ENCODE measurements at regions not wholly inside any gene's neighbourhood (a gene's known extent, or its start where the extent isn't known, plus 50 kb on each side); places are given as distances from the start of the nearest gene placed in this dataset.

- Histone ChIP-seq H3K27ac (ENCODE audit: low read depth, low read length) (no peak overlapping the region), H3K36me3 (ENCODE audit: low read length) (no peaks in the 10 kb centered on the region), H3K9me3 (ENCODE audit: insufficient read depth, low read length) (no peaks in the 10 kb centered on the region), H3K9ac (ENCODE audit: low read length) (no peak overlapping the region), H3K4me2 (ENCODE audit: low read depth, low read length, poor library complexity, severe bottlenecking) (no peak overlapping the region), H3K79me2 (ENCODE audit: insufficient read depth, low read length) (no peaks in the 10 kb centered on the region), H3K4me3 (ENCODE audit: insufficient read depth, low read length, poor library complexity, severe bottlenecking) (no peak overlapping the region), H3K9me2 (replicated peaks; ENCODE audit: insufficient read depth, low read length) (no peaks in the 10 kb centered on the region), H4K20me1 (ENCODE audit: low read depth, low read length) (no peaks in the 10 kb centered on the region), H2AFZ (ENCODE audit: low read depth, low read length, severe bottlenecking) (no peak overlapping the region), H3K27me3 (ENCODE audit: low read length) (no peaks in the 10 kb centered on the region), H3F3A (ENCODE audit: insufficient read depth) (no peaks in the 10 kb centered on the region)
- TF ChIP-seq CTCF (IDR thresholded peaks at IDR 0.05; ENCODE audit: insufficient read depth, low read length, poor library complexity, severe bottlenecking) (no peak), EZH2phosphoT487 (conservative IDR thresholded peaks at IDR 0.05; ENCODE audit: low read length) (no peak)
These were observed 145.1 kb upstream of the CDH19 start for GRCh38 chr18:66749030-66749429.

- H3K36me3 ChIP-seq (ENCODE audit: low read length), result no peaks in the 10 kb centered on the region
- no peaks in the 10 kb centered on the region for H3K79me2 ChIP-seq (ENCODE audit: insufficient read depth, low read length)
- H3K9me3 ChIP-seq (ENCODE audit: insufficient read depth, low read length), result no peaks in the 10 kb centered on the region
- H3K27ac ChIP-seq (ENCODE audit: low read depth, low read length), result no peak overlapping the region
- TF ChIP-seq EZH2phosphoT487 (conservative IDR thresholded peaks at IDR 0.05; ENCODE audit: low read length) (no peak), CTCF (IDR thresholded peaks at IDR 0.05; ENCODE audit: insufficient read depth, low read length, poor library complexity, severe bottlenecking) (no peak)
- H2AFZ ChIP-seq (ENCODE audit: low read depth, low read length, severe bottlenecking), result no peak overlapping the region
- no peaks in the 10 kb centered on the region for H3F3A ChIP-seq (ENCODE audit: insufficient read depth)
- no peaks in the 10 kb centered on the region for H4K20me1 ChIP-seq (ENCODE audit: low read depth, low read length)
- H3K4me2 ChIP-seq (ENCODE audit: low read depth, low read length, poor library complexity, severe bottlenecking), result no peak overlapping the region
- no peaks in the 10 kb centered on the region for H3K27me3 ChIP-seq (ENCODE audit: low read length)
- H3K9ac ChIP-seq (ENCODE audit: low read length), result no peak overlapping the region
- H3K4me3 ChIP-seq (ENCODE audit: insufficient read depth, low read length, poor library complexity, severe bottlenecking), result no peak overlapping the region
- H3K9me2 ChIP-seq (replicated peaks; ENCODE audit: insufficient read depth, low read length), result no peaks in the 10 kb centered on the region
These were observed 138.9 kb upstream of the CDH19 start for GRCh38 chr18:66742832-66743231.

- H4K20me1 ChIP-seq (ENCODE audit: low read depth, low read length), result no peaks in the 10 kb centered on the region
- no peaks in the 10 kb centered on the region for H3K27me3 ChIP-seq (ENCODE audit: low read length)
- no peaks in the 10 kb centered on the region for H3F3A ChIP-seq (ENCODE audit: insufficient read depth)
- H3K9me2 ChIP-seq (replicated peaks; ENCODE audit: insufficient read depth, low read length), result no peaks in the 10 kb centered on the region
- TF ChIP-seq CTCF (IDR thresholded peaks at IDR 0.05; ENCODE audit: insufficient read depth, low read length, poor library complexity, severe bottlenecking) (no peak), EZH2phosphoT487 (conservative IDR thresholded peaks at IDR 0.05; ENCODE audit: low read length) (no peak)
- H2AFZ ChIP-seq (ENCODE audit: low read depth, low read length, severe bottlenecking), result no peak overlapping the region
- no peaks in the 10 kb centered on the region for H3K79me2 ChIP-seq (ENCODE audit: insufficient read depth, low read length)
- H3K36me3 ChIP-seq (ENCODE audit: low read length), result no peaks in the 10 kb centered on the region
- H3K9ac ChIP-seq (ENCODE audit: low read length), result no peak overlapping the region
- H3K4me2 ChIP-seq (ENCODE audit: low read depth, low read length, poor library complexity, severe bottlenecking), result no peak overlapping the region
- no peak overlapping the region for H3K27ac ChIP-seq (ENCODE audit: low read depth, low read length)
- no peaks in the 10 kb centered on the region for H3K9me3 ChIP-seq (ENCODE audit: insufficient read depth, low read length)
- H3K4me3 ChIP-seq (ENCODE audit: insufficient read depth, low read length, poor library complexity, severe bottlenecking), result no peak overlapping the region
These were observed 132.0 kb upstream of the CDH19 start for GRCh38 chr18:66735933-66736332.

GRCh38 chr18:66734451-66734850 lies 130.6 kb upstream of the CDH19 start:
- no peaks in the 10 kb centered on the region for H3F3A ChIP-seq (ENCODE audit: insufficient read depth)
- H3K4me3 ChIP-seq (ENCODE audit: insufficient read depth, low read length, poor library complexity, severe bottlenecking), result no peak overlapping the region
- H3K27me3 ChIP-seq (ENCODE audit: low read length), result no peaks in the 10 kb centered on the region
- no peaks in the 10 kb centered on the region for H4K20me1 ChIP-seq (ENCODE audit: low read depth, low read length)
- H3K4me2 ChIP-seq (ENCODE audit: low read depth, low read length, poor library complexity, severe bottlenecking), result no peak overlapping the region
- H3K79me2 ChIP-seq (ENCODE audit: insufficient read depth, low read length), result no peaks in the 10 kb centered on the region
- no peaks in the 10 kb centered on the region for H3K9me2 ChIP-seq (replicated peaks; ENCODE audit: insufficient read depth, low read length)
- no peaks in the 10 kb centered on the region for H3K9me3 ChIP-seq (ENCODE audit: insufficient read depth, low read length)
- no peaks in the 10 kb centered on the region for H3K36me3 ChIP-seq (ENCODE audit: low read length)
- H3K9ac ChIP-seq (ENCODE audit: low read length), result no peak overlapping the region
- H2AFZ ChIP-seq (ENCODE audit: low read depth, low read length, severe bottlenecking), result no peak overlapping the region
- TF ChIP-seq CTCF (IDR thresholded peaks at IDR 0.05; ENCODE audit: insufficient read depth, low read length, poor library complexity, severe bottlenecking), result no peak
- no peak for TF ChIP-seq EZH2phosphoT487 (conservative IDR thresholded peaks at IDR 0.05; ENCODE audit: low read length)
- no peak overlapping the region for H3K27ac ChIP-seq (ENCODE audit: low read depth, low read length)

Measured in SU-DHL-6 (cell line).